CD4-positive, alpha-beta T cell (primary cell): ENCODE measurements at regions not wholly inside any gene's neighbourhood (a gene's known extent, or its start where the extent isn't known, plus 50 kb on each side); places are given as distances from the start of the nearest gene placed in this dataset.

ENCODE experiments used
- ATAC-seq: fragments of 200-7000 bp; cut with Tn5 transposase; one replicate; pipeline ENCODE4 v1.10.0; 2022; ENCODE audit warnings: mild to moderate bottlenecking; ENCODE audit not compliant: poor library complexity
- CTCF ChIA-PET: fragments of 350-600 bp; sonication (Branson Sonifier 250); formaldehyde crosslinking; loops from one replicate; lab custom pipeline; 2021; ENCODE audit warnings: antibody characterized with exemption, inconsistent platforms; lab: Charles Lee
- POLR2A ChIA-PET: fragments of 350-600 bp; sonication (Branson Sonifier 250); formaldehyde crosslinking; loops from one replicate; lab custom pipeline; 2021; ENCODE audit warnings: antibody characterized with exemption, inconsistent platforms; lab: Charles Lee
- DNase-seq, 14 experiments: peaks; one replicate each; pipeline ENCODE4 v3.0.0-alpha.2; 2013 to 2020; ENCODE audit warnings: mixed read lengths in 2 of 14
- H3K27ac ChIP-seq, 2 donors: one replicate each; pipeline versions ENCODE4 v1.5.1 to v1.7.0; 2013; ENCODE audit warnings: low read length in 2 of 2, low read depth in 1 of 2, mild to moderate bottlenecking in 1 of 2
- H3K27me3 ChIP-seq, 2 experiments: 1 replicate in 1 of 2; 2 replicates in 1 of 2; pipeline versions ENCODE4 v1.6.1 to v1.7.0; 2013; ENCODE audit warnings: low read length in 2 of 2, control low read depth in 1 of 2, mild to moderate bottlenecking in 1 of 2, moderate library complexity in 1 of 2; ENCODE audit not compliant: insufficient read depth in 2 of 2, control insufficient read depth in 1 of 2
- H3K36me3 ChIP-seq: one replicate; pipeline ENCODE4 v1.6.1; 2013; ENCODE audit warnings: low read length, control low read depth; ENCODE audit not compliant: insufficient read depth
- H3K4me1 ChIP-seq: one replicate; pipeline ENCODE4 v1.6.1; 2013; ENCODE audit warnings: low read length, control low read depth; ENCODE audit not compliant: insufficient read depth
- H3K4me3 ChIP-seq: one replicate; pipeline ENCODE4 v1.5.1; 2013; ENCODE audit warnings: mild to moderate bottlenecking, low read length, moderate library complexity
- H3K9me3 ChIP-seq, 2 experiments: 1 replicate in 1 of 2; 2 replicates in 1 of 2; pipeline versions ENCODE4 v1.6.1 to v1.7.0; 2013; ENCODE audit warnings: low read length in 2 of 2, mild to moderate bottlenecking in 2 of 2, control low read depth in 1 of 2, moderate library complexity in 1 of 2; ENCODE audit not compliant: control insufficient read depth in 1 of 2, insufficient read depth in 1 of 2
- H3K27ac Mint-ChIP-seq: one replicate; pipeline ENCODE4 v1.8.0; 2020; ENCODE audit warnings: mixed read lengths
- H3K27me3 Mint-ChIP-seq: one replicate; pipeline ENCODE4 v1.8.0; 2021; ENCODE audit warnings: mixed read lengths
- H3K36me3 Mint-ChIP-seq: one replicate; pipeline ENCODE4 v1.8.0; 2021; ENCODE audit warnings: low read depth, mixed read lengths
- H3K4me1 Mint-ChIP-seq: one replicate; pipeline ENCODE4 v1.8.0; 2021; ENCODE audit warnings: low read depth, mixed read lengths
- H3K4me3 Mint-ChIP-seq: one replicate; pipeline ENCODE4 v1.8.0; 2020; ENCODE audit warnings: mild to moderate bottlenecking, mixed read lengths
- H3K9me3 Mint-ChIP-seq: one replicate; pipeline ENCODE4 v1.8.0; 2020; ENCODE audit warnings: mixed read lengths
- intact Hi-C, 2 experiments: fragments of 100-400 bp; cut with DNase I in 1 of 2; cut with micrococcal nuclease in 1 of 2; formaldehyde crosslinking; loops; one replicate each; pipeline versions ENCODE4 v1.15.1 to v1.9.0; 2023 to 2025; cut with DNase I, micrococcal nuclease
- TF ChIP-seq, protein P1 (sequence below): fragments of 200-600 bp; IDR thresholded peaks from one replicate; pipeline ENCODE4 v1.8.0; 2022; ENCODE audit warnings: antibody characterized with exemption, mild to moderate bottlenecking

DNA sequence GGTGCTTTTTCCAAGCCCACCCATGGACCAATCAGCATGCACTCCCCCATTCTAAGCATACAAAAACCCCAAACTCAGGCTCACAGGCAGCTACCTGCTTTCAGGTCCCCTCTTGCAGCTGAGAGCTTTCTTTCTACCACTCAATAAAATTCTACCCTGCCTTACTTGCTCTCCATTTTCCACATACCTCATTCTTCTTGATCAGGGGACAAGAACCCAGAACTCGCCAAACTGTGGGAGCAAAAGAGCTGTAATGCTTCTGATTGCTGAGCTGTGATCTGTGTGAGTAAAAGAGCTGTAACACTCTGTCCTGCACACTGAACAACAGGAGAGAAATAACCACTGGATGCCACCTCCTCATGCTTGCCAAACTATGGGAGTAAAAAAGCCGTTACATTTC is 972.1 kb downstream of the SLITRK5 start:
- H3K27ac ChIP-seq = no peak overlapping the region
- DNase-seq = no peak
- intact Hi-C loops = no loop called here
- no peaks in the 10 kb centered on the region for H3K27me3 ChIP-seq
- POLR2A ChIA-PET = no interaction called here
- Mint-ChIP-seq H3K27me3 (no peaks in the 10 kb centered on the region), H3K27ac (no peak overlapping the region), H3K9me3 (peaks cover 2% of the 10 kb centered on the region), H3K36me3 (no peaks in the 10 kb centered on the region), H3K4me1 (no peaks in the 10 kb centered on the region), H3K4me3 (no peak overlapping the region)
- H3K9me3 ChIP-seq = peaks cover 0 to 8% of the 10 kb centered on the region in 2 experiments
- TF ChIP-seq, protein P1, sequence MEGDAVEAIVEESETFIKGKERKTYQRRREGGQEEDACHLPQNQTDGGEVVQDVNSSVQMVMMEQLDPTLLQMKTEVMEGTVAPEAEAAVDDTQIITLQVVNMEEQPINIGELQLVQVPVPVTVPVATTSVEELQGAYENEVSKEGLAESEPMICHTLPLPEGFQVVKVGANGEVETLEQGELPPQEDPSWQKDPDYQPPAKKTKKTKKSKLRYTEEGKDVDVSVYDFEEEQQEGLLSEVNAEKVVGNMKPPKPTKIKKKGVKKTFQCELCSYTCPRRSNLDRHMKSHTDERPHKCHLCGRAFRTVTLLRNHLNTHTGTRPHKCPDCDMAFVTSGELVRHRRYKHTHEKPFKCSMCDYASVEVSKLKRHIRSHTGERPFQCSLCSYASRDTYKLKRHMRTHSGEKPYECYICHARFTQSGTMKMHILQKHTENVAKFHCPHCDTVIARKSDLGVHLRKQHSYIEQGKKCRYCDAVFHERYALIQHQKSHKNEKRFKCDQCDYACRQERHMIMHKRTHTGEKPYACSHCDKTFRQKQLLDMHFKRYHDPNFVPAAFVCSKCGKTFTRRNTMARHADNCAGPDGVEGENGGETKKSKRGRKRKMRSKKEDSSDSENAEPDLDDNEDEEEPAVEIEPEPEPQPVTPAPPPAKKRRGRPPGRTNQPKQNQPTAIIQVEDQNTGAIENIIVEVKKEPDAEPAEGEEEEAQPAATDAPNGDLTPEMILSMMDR = no peak
- no peak overlapping the region for H3K4me3 ChIP-seq
- no peaks in the 10 kb centered on the region for H3K4me1 ChIP-seq
- no peak for ATAC-seq
- no peaks in the 10 kb centered on the region for H3K36me3 ChIP-seq
- CTCF ChIA-PET = no interaction called here

DNA sequence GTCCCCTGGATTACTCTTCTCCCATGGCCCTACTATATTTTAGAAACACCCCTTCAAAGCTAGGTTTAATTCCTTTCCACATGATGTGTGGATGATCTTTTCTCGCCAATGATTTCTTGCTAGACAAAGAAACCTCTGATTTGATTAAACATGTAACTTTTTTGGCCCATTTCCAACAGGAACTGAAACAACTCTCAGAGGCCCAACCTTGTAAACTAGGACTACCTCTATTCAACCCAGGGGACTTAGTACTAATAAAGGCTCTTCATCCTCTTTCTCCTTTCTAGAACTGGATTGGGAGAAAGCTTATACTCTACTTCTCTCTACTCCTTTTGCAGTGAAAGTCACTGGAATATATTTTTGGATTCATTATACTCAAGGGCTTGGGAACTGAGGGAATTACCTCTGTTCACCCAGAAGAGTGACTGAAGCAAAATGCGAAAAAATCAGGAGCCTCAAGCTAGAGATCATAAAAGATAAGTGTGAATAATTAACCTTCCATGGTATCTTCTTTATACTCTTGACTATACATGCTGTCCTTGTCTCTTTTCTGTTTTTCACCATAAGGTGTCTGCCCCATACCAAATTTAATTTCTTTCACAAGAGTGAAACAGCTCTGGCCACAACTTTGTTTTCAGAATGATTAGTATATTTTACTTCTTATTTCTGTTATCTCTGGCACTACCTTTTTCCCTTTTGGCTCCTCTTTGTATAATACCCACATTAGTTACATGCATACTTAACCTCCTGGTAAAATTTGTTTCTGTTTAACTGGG is 977.6 kb downstream of the SLITRK5 start:
- ATAC-seq (no peak), DNase-seq (no peak)
- Histone ChIP-seq H3K9me3 (peaks cover 0 to 9% of the 10 kb centered on the region in 2 experiments), H3K4me3 (no peak overlapping the region), H3K4me1 (no peaks in the 10 kb centered on the region), H3K27me3 (no peaks in the 10 kb centered on the region), H3K36me3 (no peaks in the 10 kb centered on the region), H3K27ac (no peak overlapping the region)
- ChIA-PET CTCF (no interaction called here), POLR2A (no interaction called here)
- TF ChIP-seq, protein P1 = no peak
- no peak overlapping the region for H3K4me3 Mint-ChIP-seq
- no peak overlapping the region for H3K27ac Mint-ChIP-seq
- H3K36me3 Mint-ChIP-seq = no peaks in the 10 kb centered on the region
- peaks cover 26% of the 10 kb centered on the region for H3K4me1 Mint-ChIP-seq
- H3K9me3 Mint-ChIP-seq = peaks cover 4% of the 10 kb centered on the region
- intact Hi-C loops = no loop called here
- H3K27me3 Mint-ChIP-seq = no peaks in the 10 kb centered on the region

GRCh38 chr13:88649855-88650254 is 978.7 kb downstream of the SLITRK5 start:
- intact Hi-C loops = no loop called here
- Histone ChIP-seq H3K27ac (no peak overlapping the region), H3K27me3 (no peaks in the 10 kb centered on the region), H3K9me3 (peaks cover 0 to 9% of the 10 kb centered on the region in 2 experiments), H3K36me3 (no peaks in the 10 kb centered on the region), H3K4me1 (no peaks in the 10 kb centered on the region), H3K4me3 (no peak overlapping the region)
- Mint-ChIP-seq H3K4me3 (peak overlapping the region; percentile 32), H3K27ac (no peak overlapping the region), H3K9me3 (peaks cover 2% of the 10 kb centered on the region), H3K27me3 (no peaks in the 10 kb centered on the region), H3K36me3 (no peaks in the 10 kb centered on the region), H3K4me1 (peaks cover 26% of the 10 kb centered on the region)
- no peak for DNase-seq
- TF ChIP-seq, protein P1 = no peak
- POLR2A ChIA-PET = interaction anchor here (0.9 kb wide), 1 partner anchor 27 kb away, joined by 3 read pairs; no protein-coding TSS in a partner anchor
- ATAC-seq = no peak
- CTCF ChIA-PET = no interaction called here
